ENCODE measurements at regions not wholly inside any gene's neighbourhood (a gene's known extent, or its start where the extent isn't known, plus 50 kb on each side); places are given as distances from the start of the nearest gene placed in this dataset.

GRCh38 chr3:30452446-30452845, 154.0 kb upstream of the TGFBR2 start:
- H3K4me2 ChIP-seq (replicated peaks; ENCODE audit: extremely low read depth, low read length, poor library complexity, severe bottlenecking): no peak overlapping the region
- Mint-ChIP-seq H3K9me3 (peaks cover 0 to 3% (median 0%) of the 10 kb centered on the region in 7 donors), H3K4me3 (no peak overlapping the region), H3K36me3 (no peaks in the 10 kb centered on the region), H3K4me1 (peaks cover 9% of the 10 kb centered on the region), H3K27me3 (ENCODE audit: low read depth in 3 of 3) (peaks cover 0 to 2% (median 0%) of the 10 kb centered on the region in 3 donors), H3K27ac (no peak overlapping the region)
- H3K4me3 ChIP-seq (replicated peaks in 1 of 3; ENCODE audit: low read depth in 2 of 3, low read length in 3 of 3): no peak overlapping the region
- no peak for DNase-seq
- H3K4me1 ChIP-seq (ENCODE audit: control insufficient read depth in 1 of 2, insufficient read depth in 2 of 2, low read length in 2 of 2): no peaks in the 10 kb centered on the region
- no peak overlapping the region for H3K27ac ChIP-seq (ENCODE audit: low read depth in 1 of 2, low read length in 2 of 2)
- no peaks in the 10 kb centered on the region for H3K27me3 ChIP-seq (ENCODE audit: control insufficient read depth in 2 of 2, insufficient read depth in 2 of 2, low read length in 2 of 2)
- intact Hi-C loops (cut with micrococcal nuclease): no loop called here
- H3K9me3 ChIP-seq (replicated peaks in 1 of 2; ENCODE audit: control insufficient read depth in 1 of 2, insufficient read depth in 1 of 2, low read length in 2 of 2): no peaks in the 10 kb centered on the region
- no peak overlapping the region for H2AFZ ChIP-seq (ENCODE audit: insufficient read depth, low read depth, low read length, poor library complexity, severe bottlenecking)
- WGBS (ENCODE audit: insufficient coverage): no CpG with 5 or more reads among the region's 3 CpGs
- no peak for TF ChIP-seq CTCF (IDR thresholded peaks at IDR 0.05)
- H3K79me2 ChIP-seq (ENCODE audit: insufficient read depth, low read length): no peaks in the 10 kb centered on the region
- H3K36me3 ChIP-seq (replicated peaks in 1 of 2; ENCODE audit: control insufficient read depth in 1 of 2, insufficient read depth in 2 of 2, low read length in 2 of 2): no peaks in the 10 kb centered on the region
- no peaks in the 10 kb centered on the region for H4K20me1 ChIP-seq (ENCODE audit: insufficient read depth, low read length)
- H3K9ac ChIP-seq (ENCODE audit: insufficient read depth, low read length, poor library complexity, severe bottlenecking): no peak overlapping the region

DNA sequence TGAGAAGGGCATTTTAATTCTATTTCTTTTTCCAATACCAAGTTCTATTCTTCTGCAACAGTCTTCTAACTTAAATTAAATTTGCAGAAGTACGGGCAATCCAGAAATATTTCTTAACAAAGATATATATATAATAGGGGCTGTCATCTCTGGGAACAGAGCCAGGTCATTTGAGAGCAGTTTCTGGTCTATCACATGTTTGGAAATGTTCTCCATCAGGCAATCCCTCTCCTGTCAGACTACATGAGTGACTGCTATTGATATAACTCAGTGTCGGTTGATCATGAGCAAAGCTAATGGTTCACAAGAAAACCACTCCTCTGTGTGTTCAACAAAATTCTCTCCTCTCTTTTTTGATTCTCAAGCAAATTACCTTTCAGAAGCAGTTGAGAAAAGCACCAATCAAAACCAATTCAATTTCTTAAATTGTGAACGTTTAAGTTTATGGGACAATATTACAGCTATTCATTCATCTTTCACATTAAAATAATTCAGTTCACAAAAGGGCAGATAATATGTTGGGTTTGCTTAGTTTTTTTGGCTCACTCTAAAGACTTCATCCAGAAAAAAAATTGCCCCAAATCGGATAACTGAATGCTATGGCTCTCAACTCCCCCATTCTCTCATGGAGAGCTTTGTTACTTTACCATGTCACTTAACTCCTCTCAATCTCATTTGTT, 152.9 kb upstream of the TGFBR2 start:
- no peak for TF ChIP-seq CTCF (IDR thresholded peaks at IDR 0.05)
- Mint-ChIP-seq H3K27me3 (ENCODE audit: low read depth in 3 of 3) (peaks cover 0 to 2% (median 0%) of the 10 kb centered on the region in 3 donors), H3K27ac (no peak overlapping the region), H3K36me3 (no peaks in the 10 kb centered on the region), H3K9me3 (peaks cover 0 to 3% (median 0%) of the 10 kb centered on the region in 7 donors), H3K4me3 (no peak overlapping the region), H3K4me1 (peaks cover 9% of the 10 kb centered on the region)
- H3K27ac ChIP-seq (ENCODE audit: low read depth in 1 of 2, low read length in 2 of 2): no peak overlapping the region
- intact Hi-C loops (cut with micrococcal nuclease): no loop called here
- WGBS (ENCODE audit: insufficient coverage): no CpG with 5 or more reads among the region's 4 CpGs
- H3K9ac ChIP-seq (ENCODE audit: insufficient read depth, low read length, poor library complexity, severe bottlenecking): no peak overlapping the region
- DNase-seq: peak in 1 of 3 donors; percentile 45
- H3K36me3 ChIP-seq (replicated peaks in 1 of 2; ENCODE audit: control insufficient read depth in 1 of 2, insufficient read depth in 2 of 2, low read length in 2 of 2): no peaks in the 10 kb centered on the region
- H3K27me3 ChIP-seq (ENCODE audit: control insufficient read depth in 2 of 2, insufficient read depth in 2 of 2, low read length in 2 of 2): no peaks in the 10 kb centered on the region
- H3K9me3 ChIP-seq (replicated peaks in 1 of 2; ENCODE audit: control insufficient read depth in 1 of 2, insufficient read depth in 1 of 2, low read length in 2 of 2): no peaks in the 10 kb centered on the region
- no peaks in the 10 kb centered on the region for H4K20me1 ChIP-seq (ENCODE audit: insufficient read depth, low read length)
- no peaks in the 10 kb centered on the region for H3K79me2 ChIP-seq (ENCODE audit: insufficient read depth, low read length)
- H3K4me3 ChIP-seq (replicated peaks in 1 of 3; ENCODE audit: low read depth in 2 of 3, low read length in 3 of 3): no peak overlapping the region
- no peak overlapping the region for H2AFZ ChIP-seq (ENCODE audit: insufficient read depth, low read depth, low read length, poor library complexity, severe bottlenecking)
- H3K4me2 ChIP-seq (replicated peaks; ENCODE audit: extremely low read depth, low read length, poor library complexity, severe bottlenecking): no peak overlapping the region
- H3K4me1 ChIP-seq (ENCODE audit: control insufficient read depth in 1 of 2, insufficient read depth in 2 of 2, low read length in 2 of 2): no peaks in the 10 kb centered on the region

All from CD14-positive monocyte (primary cell).